ENCODE measurements at regions not wholly inside any gene's neighbourhood (a gene's known extent, or its start where the extent isn't known, plus 50 kb on each side); places are given as distances from the start of the nearest gene placed in this dataset.
"Not testable (repeated sequence)": the region's sequence is repeated elsewhere in the genome, so short reads cannot be mapped to it uniquely, and the experiment has no call there.

- no peak for DNase-seq
These were observed 208.1 kb downstream of the VAPA start for GRCh38 chr18:10121786-10122515.

DNA sequence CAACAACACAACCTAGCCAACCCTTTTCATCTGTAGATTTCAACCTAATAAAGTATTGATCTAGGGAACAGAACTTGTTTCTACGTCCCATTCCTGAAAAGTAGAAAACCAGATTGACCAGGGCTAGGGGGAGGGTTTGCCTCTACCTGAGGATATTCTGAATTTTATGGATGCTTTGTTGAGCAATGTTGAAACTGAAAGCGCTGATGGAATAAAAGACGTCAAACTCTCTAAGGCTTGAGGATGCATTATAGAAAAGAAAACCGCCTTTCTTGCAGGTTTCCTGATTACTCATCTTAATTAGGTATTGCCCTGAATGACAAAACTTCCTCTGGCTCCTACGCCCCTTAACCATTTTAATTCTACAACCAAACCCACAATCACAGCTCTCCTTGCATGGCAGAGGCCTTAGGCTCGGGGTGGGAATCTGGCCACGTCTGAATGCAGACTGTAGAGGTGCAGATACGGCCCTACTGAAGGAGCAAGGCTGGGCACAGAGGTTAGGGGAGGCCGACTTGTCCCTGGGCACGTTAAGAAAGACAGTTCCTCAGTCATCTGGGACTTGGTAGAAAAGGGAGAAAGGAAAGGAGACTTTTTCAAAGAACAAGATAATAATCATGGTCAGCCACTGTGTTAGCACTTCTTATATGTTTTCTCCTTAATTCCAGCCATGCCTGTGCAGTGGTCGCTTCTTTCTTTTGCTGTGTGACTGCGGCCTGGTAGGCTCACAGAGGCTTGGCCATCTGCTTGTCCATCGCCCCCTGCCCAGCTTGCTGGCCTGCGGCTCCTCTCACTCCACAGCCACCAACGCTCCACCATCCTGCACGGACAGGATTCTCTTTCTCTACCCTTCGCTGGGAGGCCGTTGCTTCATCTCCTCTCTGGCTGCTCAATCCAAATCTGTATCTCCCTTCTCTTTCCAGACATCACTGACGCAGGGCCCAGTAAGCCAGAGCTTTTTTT lies 209.5 kb downstream of the VAPA start:
- DNase-seq, result peak in 1 of 2 experiments; percentile 8

DNA sequence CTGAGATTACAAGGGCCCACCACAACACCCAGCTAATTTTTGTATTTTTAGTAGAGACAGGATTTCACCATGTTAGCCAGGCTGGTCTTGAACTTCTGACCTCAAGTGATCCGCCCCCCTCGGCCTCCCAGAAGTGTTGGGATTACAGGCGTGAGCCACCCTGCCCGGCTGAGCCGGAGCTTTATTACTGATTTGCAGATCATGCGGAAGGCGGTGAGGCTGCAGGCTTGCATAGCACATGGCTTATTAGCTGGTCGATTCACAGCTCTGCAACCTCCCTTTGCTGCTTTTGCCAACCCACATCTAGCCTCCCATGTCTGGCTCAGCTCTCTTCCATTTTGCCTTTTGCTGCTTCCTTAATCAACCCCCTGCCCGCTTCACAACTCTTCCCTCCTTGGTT lies 210.3 kb downstream of the VAPA start:
- no peak for DNase-seq

GRCh38 chr18:10124557-10124956 lies 210.7 kb downstream of the VAPA start:
- no peak for DNase-seq

- no peak for DNase-seq
These were observed 211.2 kb downstream of the VAPA start for GRCh38 chr18:10124967-10125366.

DNA sequence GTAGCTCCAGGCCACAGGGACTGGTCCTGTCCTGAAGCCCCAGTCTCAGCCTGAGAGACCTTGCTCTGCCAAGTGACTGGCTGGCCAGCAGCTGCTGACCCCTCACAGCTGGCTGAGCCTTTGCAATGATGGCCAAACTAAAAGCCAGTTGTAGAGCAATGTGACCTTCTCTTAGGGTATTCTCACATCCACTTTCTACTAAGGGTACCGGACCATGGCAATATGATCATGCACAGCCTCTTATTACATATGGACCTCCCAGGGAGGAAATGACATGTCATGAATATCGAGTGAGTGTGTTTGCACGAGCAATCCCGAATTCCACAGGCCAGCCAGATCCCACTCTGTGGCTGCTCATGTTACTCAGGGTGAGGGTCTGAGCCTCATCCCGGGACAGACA lies 213.9 kb downstream of the VAPA start:
- no peak for DNase-seq

DNA sequence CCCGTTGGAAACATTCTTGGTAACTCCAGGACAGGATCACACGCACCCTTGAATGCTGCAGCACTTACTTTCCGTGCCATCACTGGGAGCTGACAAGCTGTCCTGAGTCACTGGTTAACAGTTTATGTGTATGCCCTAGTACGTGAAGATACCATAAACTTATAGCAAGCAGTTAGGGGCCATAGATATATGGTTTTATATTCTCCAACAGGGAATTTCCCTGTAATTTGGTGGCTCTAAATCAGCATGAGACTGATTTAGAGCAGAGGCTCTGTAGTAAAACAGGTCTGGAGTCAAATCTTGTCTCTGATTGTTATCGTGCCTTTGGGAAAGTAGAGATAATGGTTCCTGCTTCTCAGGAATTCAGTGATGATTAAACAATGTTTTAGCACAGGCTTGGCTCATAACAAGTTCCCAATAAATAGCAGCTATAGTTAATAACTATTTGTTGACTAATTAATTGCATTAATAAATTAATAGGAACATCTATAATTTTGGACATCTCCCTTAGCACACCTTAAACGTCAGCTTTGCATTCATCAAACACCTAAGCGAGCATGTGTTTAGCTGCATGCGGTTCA lies 215.2 kb downstream of the VAPA start:
- no peak for DNase-seq

DNA sequence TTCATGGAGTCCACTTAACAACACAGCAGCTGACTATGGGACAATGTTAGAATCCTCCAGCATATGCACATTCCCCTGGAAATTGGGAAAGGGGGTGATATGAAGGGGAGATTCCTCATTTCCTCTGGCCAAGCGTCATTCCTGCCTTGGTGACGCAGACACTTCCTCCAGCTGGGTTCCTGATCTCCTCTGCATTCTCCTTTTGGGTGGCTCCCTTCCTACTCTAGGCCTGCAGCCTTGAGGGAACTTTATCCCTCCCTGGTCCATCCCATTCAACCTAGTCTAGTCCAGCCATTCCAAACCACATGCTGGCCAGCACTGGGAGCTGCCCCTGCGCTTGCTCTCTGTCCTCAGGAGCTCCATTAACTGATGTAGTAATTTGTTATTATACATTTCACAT lies 216.8 kb downstream of the VAPA start:
- DNase-seq, result no peak

DNA sequence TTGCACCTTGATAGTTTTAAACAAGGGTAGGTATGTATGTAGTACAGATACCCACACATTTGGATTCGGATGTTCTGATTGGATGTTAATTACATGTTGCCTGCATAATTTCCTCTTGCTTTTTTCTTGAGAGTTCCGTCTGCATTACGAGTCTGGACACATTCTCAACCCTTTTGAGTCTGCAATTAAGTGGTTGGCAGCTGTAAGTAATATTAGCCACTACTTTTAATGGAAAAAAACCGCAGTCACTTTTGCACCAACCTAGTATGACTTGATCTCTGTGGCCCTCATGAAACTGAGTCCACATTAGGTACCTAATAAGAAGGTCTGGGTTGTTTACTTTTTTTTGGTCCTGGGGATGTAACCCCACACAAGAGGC lies 217.3 kb downstream of the VAPA start:
- DNase-seq, result no peak

- DNase-seq, result no peak
These were observed 217.9 kb downstream of the VAPA start for GRCh38 chr18:10131460-10132395.

GRCh38 chr18:10133516-10133915 lies 219.7 kb downstream of the VAPA start:
- no peak for DNase-seq

- DNase-seq, result no peak
These were observed 220.4 kb downstream of the VAPA start for GRCh38 chr18:10134204-10134603.

DNA sequence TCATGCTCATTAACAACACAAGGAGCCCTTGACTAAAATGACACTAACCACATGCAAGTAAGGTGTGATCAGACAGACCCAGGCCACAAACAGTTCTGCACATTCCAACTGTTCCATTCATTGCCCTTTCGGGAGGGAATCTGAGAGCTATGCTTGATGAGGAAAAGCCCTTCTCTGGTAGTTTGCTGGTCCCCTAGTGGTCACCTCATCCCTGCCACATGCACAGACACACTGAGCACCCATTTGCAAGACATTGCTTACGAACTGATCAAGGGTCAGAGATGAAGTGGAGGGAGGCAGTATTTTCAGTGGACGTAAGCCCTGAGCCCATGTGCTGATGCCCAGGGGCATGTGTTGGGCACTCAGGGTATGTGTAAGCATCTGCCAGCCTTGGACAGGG lies 220.9 kb downstream of the VAPA start:
- DNase-seq, result not testable (repeated sequence)

GRCh38 chr18:10135302-10135926 lies 221.6 kb downstream of the VAPA start:
- DNase-seq, result no peak

GRCh38 chr18:10138719-10139118 lies 224.9 kb downstream of the VAPA start:
- no peak for DNase-seq

GRCh38 chr18:10139783-10140410 lies 226.1 kb downstream of the VAPA start:
- DNase-seq, result no peak

DNA sequence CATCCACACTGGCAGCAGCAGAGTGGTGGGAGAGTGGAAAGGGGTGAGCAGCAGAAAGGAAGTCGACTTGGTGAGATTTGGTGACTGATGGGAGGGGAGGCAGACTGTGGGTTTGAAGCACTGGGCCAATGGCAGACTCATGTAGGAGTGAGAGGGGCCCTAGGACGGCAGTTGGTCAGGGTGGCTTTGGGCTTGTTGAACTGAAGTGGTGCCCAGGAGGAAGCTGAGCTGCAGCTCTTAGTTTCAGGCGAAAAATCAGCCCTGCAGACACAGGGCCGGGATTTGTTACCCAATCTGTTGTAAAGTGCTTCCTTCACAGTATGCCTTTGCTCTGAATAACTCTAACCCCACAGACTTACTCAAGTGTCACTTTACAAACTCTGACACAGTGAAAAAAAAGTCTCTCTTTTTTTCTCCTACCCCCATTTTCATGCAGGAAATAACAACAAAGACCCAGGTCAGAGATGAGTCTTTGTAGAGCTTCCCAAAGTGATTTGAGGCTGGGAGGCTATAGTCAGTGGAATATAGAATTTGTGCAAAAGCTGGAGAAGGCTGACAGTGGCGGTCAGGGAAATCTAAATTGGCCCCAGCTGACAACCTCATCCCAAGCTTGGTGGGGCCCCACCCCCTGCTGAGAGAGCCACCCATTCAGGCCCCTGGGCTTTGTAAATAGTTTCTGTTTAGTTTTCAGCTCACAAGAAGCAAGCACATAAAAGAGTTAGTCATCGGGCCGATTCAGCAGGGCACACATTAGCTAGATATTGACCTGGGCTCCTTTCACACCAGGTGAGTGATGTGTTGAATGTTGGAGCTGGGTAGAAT lies 226.9 kb downstream of the VAPA start:
- no peak for DNase-seq

DNA sequence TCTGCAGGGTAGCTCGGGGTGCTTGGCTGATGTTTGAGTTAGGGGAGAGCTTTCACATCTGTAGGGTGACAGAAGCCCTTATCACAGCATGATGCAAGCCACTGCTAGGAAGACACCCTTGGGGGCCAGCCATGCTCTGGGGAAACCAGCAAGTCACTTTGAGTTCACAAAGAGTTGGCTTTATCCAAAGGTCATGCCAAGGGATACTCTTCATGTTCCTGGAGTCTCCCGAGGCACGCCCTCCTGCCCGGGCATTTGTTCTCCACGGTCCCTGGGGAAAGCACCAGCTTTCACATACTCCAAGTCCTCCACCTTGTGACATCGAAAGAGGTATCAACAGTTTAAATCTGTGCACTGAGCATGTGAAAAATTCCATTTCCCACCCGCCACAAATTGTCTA lies 227.7 kb downstream of the VAPA start:
- no peak for DNase-seq

GRCh38 chr18:10142056-10142455 lies 228.2 kb downstream of the VAPA start:
- DNase-seq, result no peak

DNA sequence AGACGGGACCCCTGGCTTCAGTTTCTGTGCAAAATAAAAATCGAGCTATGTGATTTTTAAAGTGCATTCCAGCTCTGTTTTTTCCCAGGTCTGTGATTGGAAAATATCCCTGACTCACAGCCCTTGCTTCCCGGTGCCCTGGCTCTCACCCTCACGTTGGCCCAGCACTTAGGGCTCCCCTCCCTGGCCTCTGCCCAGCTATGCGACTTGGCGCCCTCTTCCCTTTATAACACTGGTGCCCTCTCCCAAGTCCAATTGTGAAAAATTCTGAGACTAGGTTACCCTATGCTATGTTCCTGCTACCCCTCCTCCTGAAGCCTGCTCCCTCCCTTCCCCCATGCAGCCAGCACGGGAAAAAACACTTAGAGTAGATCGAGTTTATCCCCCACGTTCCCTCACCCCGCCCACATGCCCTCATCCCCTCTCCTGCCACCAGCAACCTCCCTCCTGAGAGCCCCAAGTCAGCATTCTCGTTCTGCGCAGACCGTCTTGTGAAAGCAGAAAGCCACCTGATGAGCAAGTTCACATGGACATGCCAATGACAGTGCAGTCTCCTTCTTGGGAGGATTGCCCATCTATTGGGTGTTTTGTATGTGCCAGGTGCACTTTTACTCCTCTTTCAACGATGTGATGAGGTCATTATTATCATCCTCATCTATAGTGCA lies 228.8 kb downstream of the VAPA start:
- DNase-seq, result no peak
